ENCODE measurements at regions not wholly inside any gene's neighbourhood (a gene's known extent, or its start where the extent isn't known, plus 50 kb on each side); places are given as distances from the start of the nearest gene placed in this dataset.

- no peak for TF ChIP-seq TAF1 (IDR thresholded peaks at IDR 0.05; ENCODE audit: low read depth)
- TF ChIP-seq, protein P1, sequence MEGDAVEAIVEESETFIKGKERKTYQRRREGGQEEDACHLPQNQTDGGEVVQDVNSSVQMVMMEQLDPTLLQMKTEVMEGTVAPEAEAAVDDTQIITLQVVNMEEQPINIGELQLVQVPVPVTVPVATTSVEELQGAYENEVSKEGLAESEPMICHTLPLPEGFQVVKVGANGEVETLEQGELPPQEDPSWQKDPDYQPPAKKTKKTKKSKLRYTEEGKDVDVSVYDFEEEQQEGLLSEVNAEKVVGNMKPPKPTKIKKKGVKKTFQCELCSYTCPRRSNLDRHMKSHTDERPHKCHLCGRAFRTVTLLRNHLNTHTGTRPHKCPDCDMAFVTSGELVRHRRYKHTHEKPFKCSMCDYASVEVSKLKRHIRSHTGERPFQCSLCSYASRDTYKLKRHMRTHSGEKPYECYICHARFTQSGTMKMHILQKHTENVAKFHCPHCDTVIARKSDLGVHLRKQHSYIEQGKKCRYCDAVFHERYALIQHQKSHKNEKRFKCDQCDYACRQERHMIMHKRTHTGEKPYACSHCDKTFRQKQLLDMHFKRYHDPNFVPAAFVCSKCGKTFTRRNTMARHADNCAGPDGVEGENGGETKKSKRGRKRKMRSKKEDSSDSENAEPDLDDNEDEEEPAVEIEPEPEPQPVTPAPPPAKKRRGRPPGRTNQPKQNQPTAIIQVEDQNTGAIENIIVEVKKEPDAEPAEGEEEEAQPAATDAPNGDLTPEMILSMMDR (IDR thresholded peaks at IDR 0.05; ENCODE audit: poor library complexity, severe bottlenecking), result no peak
Measured at GRCh38 chr4:3613967-3614730, 81.9 kb upstream of the LRPAP1 start.

All from neural cell (in vitro differentiated cells).